ENCODE measurements at regions not wholly inside any gene's neighbourhood (a gene's known extent, or its start where the extent isn't known, plus 50 kb on each side); places are given as distances from the start of the nearest gene placed in this dataset.

- Histone ChIP-seq H3K4me3 (ENCODE audit: extremely low read depth in 1 of 4, insufficient read depth in 2 of 4, low read depth in 3 of 4, low read length in 4 of 4) (no peak overlapping the region), H4K20me1 (replicated peaks in 1 of 2; ENCODE audit: control insufficient read depth in 1 of 2, insufficient read depth in 2 of 2, low read length in 2 of 2) (no peaks in the 10 kb centered on the region), H3K4ac (replicated peaks; ENCODE audit: insufficient read length, low read depth, low read length) (no peak overlapping the region), H2AFZ (ENCODE audit: low read length) (no peak overlapping the region), H2BK20ac (ENCODE audit: low read length) (no peak overlapping the region), H3K27me3 (replicated peaks in 1 of 4; ENCODE audit: control insufficient read depth in 3 of 4, extremely low read depth in 1 of 4, insufficient read depth in 3 of 4, low read length in 3 of 4) (no peaks in the 10 kb centered on the region), H3K79me2 (ENCODE audit: control insufficient read depth in 1 of 2, insufficient read depth in 2 of 2, low read length in 2 of 2) (no peaks in the 10 kb centered on the region), H3K14ac (ENCODE audit: insufficient read length) (no peak overlapping the region), H3K4me2 (ENCODE audit: insufficient read depth in 1 of 2, low read depth in 2 of 2, low read length in 2 of 2) (no peak overlapping the region), H3K56ac (replicated peaks; ENCODE audit: insufficient read length, low read depth, low read length) (no peak overlapping the region), H2BK5ac (ENCODE audit: low read depth, low read length) (no peak overlapping the region), H3K9me3 (ENCODE audit: insufficient read depth in 2 of 2, low read depth in 1 of 2, low read length in 1 of 2) (no peaks in the 10 kb centered on the region), H3K9ac (replicated peaks in 1 of 4; ENCODE audit: extremely low read depth in 1 of 4, low read depth in 3 of 4, low read length in 3 of 4) (no peak overlapping the region), H4K91ac (replicated peaks; ENCODE audit: insufficient read length, low read length) (no peak overlapping the region), H3K23me2 (ENCODE audit: low read depth, low read length) (no peaks in the 10 kb centered on the region), H2BK120ac (replicated peaks; ENCODE audit: low read depth, low read length) (no peak overlapping the region), H2AK5ac (ENCODE audit: low read depth, low read length) (no peak overlapping the region), H3K18ac (ENCODE audit: extremely low read depth, low read length) (no peak overlapping the region), H3K4me1 (replicated peaks in 1 of 4; ENCODE audit: control insufficient read depth in 3 of 4, insufficient read depth in 4 of 4, low read length in 3 of 4) (no peaks in the 10 kb centered on the region), H2BK12ac (ENCODE audit: low read depth, low read length) (no peak overlapping the region), H3K79me1 (ENCODE audit: low read depth, low read length) (no peaks in the 10 kb centered on the region), H3K36me3 (ENCODE audit: control insufficient read depth in 2 of 4, insufficient read depth in 4 of 4, low read length in 3 of 4) (no peaks in the 10 kb centered on the region), H4K5ac (ENCODE audit: insufficient read length, low read depth, low read length) (no peak overlapping the region), H4K8ac (ENCODE audit: extremely low read depth, insufficient read depth, low read length) (no peak overlapping the region), H3K23ac (ENCODE audit: insufficient read length) (no peak overlapping the region), H3K27ac (ENCODE audit: low read depth, low read length) (no peak overlapping the region), H2BK15ac (ENCODE audit: low read length) (no peak overlapping the region)
- DNase-seq (ENCODE audit: low read depth in 1 of 2, low spot score in 2 of 2) (no peak), FAIRE-seq (no peak)
- POLR2A ChIA-PET (ENCODE audit: partially characterized antibody) = no interaction called here
- WGBS, 2 experiments (ENCODE audit: extremely low coverage in 1 of 2, insufficient coverage in 1 of 2, insufficient read length in 1 of 2, insufficient replicate concordance in 2 of 2, low coverage in 1 of 2, low lambda C conversion rate in 2 of 2, missing lambda C conversion rate in 1 of 2) = 87% methylated on average over 3 of the region's 3 CpGs; no CpG with 5 or more reads in 1 of the 2 experiments
- CTCF ChIA-PET (ENCODE audit: partially characterized antibody) = interaction anchor here (1.1 to 1.6 kb wide), 3 partner anchors 9 to 16 kb away, joined by 3 read pairs; no protein-coding TSS in a partner anchor
- TF ChIP-seq POLR2AphosphoS5 (IDR thresholded peaks at IDR 0.05; ENCODE audit: low read depth, low read length) (no peak), TCF12 (IDR thresholded peaks at IDR 0.05; ENCODE audit: low read depth, low read length) (no peak), RAD21 (IDR thresholded peaks at IDR 0.05 in 1 of 2, conservative IDR thresholded peaks at IDR 0.05 in 1 of 2; ENCODE audit: low read depth in 2 of 2, low read length in 2 of 2) (no peak), GABPA (IDR thresholded peaks at IDR 0.05; ENCODE audit: borderline replicate concordance, insufficient read depth, low read length) (no peak), POU5F1 (IDR thresholded peaks at IDR 0.05; ENCODE audit: low read depth, low read length) (no peak), KDM5A (IDR thresholded peaks at IDR 0.05; ENCODE audit: low read length) (no peak), CREB1 (IDR thresholded peaks at IDR 0.05) (no peak), HDAC6 (IDR thresholded peaks at IDR 0.05; ENCODE audit: low read depth, low read length) (no peak), ASH2L (IDR thresholded peaks at IDR 0.05; ENCODE audit: low read length) (no peak), CBX8 (IDR thresholded peaks at IDR 0.05; ENCODE audit: borderline replicate concordance, low read depth, low read length) (no peak)
These were observed 452.5 kb downstream of the MCTP2 start for GRCh38 chr15:94683902-94684301.

Measured in H1 (cell line).